NCI-H2227 (cell line): ENCODE measurements at regions not wholly inside any gene's neighbourhood (a gene's known extent, or its start where the extent isn't known, plus 50 kb on each side); places are given as distances from the start of the nearest gene placed in this dataset.
A peak's percentile ranks its signal among the peaks of the same experiment; 100 is the strongest.
"Not testable (repeated sequence)": the region's sequence is repeated elsewhere in the genome, so short reads cannot be mapped to it uniquely, and the experiment has no call there.

Experiments used
- DNase-seq: peaks from one replicate; lab custom pipeline; 2025; ENCODE audit not compliant: unreplicated experiment; lab: John Stamatoyannopoulos, UW

DNA sequence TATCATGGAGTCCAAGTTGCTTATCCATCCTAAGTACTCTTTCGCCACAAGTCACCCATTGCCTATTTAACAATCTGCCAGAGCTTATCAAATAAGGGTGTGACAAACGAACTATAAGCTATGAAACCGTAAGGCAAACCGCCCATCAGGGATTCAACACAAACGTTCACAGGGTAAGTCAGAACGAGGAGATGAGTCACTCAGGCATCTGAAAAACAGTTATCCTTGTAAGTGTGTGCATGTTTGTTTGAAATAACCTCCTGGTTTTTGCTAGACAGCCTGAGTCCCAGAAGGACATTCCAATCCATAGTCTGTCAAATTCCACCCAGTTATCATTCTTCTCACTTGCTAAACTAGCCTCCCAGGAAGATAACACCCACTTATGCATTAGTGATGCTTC lies 299.1 kb downstream of the PAX3 start:
- no peak for DNase-seq

DNA sequence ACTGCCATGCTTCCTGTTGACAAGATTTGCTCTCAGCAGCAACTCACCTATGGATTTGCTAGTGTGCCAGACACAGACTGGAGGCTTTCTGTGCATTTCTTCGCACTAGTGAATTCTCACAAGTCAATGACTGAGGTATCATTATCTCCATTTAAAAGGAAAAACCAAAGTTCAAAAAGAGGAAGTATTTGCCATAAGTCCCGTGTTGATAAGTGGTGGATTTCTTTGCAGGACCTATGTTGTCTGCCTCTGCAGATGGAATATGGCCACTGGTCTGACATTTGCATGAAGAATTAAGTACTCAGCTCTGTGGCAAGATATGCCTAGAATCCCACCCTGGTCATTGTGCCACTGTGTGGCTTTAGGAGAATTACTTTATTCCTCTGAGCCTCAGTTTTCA lies 299.6 kb downstream of the PAX3 start:
- DNase-seq: no peak

DNA sequence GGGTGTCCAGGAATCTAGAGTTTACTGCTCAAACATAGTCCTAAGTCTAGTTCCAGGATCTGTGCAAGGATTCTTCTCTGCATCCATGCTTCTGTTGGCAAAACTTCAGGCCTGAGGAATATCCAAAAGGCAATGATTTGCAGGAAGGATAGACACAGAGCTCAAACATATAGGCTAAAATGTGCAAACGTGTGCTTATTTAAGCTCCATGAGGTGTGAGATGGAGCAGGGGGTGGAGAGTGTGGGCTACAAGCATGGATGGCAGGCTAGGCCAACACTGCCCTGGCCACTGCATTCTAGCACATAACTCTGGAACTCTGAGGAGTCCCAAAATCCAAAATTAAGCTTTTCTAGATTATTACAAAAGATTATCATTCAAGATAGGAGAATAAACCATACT lies 301.1 kb downstream of the PAX3 start:
- no peak for DNase-seq

DNA sequence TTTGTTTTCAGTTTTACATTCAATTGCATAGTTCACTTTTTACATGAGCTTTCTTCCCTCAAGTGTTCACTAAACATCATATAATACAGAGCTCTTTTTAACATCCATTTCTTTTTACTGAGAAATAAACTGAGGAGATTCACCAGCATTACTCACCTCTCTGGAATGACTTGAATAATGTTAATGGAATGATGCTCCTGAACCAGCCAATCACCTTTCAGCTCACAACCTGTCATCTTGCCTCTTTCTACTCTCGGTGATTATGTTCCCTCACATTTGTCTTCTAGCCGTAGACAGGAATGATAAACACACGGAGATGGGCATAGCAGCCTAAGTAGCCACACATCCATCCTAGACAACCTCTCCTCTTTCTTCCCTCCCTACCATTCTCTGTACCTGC lies 301.7 kb downstream of the PAX3 start:
- DNase-seq: peak; percentile 3

DNA sequence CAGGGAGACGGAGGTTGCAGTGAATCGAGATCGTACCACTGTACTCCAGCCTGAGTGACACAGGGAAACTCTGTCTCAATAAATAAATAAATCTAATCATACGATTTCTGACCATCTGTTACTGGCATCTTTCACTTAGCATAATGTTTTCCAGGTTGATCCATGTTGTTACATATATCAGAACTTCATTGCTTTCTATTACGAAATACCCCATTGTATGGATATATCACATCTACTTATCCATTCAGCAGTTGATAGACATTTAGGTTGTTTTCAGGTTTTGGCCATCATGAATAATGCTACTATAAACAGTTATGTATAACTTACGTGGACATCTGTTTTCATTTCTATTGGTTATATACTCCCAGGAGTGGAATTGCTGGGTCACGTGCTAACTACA lies 303.9 kb downstream of the PAX3 start:
- DNase-seq: no peak

DNA sequence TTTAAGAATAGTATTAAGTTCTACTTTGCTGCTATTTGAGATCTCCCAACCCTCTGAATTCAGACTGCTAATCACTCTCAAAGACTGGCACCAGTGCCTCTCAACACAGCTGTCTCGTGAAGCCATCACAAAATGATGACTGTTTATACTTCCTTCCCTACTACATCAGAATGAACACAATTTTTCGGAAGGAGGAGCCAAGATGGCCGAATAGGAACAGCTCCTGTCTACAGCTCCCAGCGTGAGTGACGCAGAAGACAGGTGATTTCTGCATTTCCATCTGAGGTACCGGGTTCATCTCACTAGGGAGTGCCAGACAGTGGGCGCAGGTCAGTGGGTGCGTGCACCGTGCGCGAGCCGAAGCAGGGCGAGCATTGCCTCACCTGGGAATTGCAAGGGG lies 314.4 kb downstream of the PAX3 start:
- not testable (repeated sequence) for DNase-seq

DNA sequence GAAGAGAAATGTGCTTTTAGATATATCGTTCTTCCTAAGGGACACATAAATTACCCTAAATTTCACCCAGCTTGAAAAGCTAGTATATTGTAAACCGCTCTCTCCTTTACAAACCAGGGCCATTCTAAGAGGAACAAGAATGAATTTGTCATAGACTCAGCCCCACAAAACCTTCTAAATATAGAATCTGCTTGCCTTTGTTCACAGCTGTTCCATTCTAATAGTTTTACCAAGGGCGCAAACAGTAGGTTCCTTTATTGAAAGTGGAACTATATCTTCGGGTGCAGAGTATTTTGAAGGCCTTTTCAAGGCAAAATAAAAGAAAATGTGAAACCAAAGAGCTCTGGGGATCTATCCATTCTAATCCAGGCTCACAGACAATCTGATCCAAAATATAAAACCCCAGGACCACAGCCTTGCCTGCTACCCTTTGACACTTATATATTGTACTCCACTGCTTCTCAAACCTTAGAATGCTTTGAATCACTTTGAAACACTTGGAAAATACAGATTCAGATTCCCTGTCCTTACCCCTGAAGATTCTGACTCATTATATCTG lies 316.8 kb downstream of the PAX3 start:
- no peak for DNase-seq

DNA sequence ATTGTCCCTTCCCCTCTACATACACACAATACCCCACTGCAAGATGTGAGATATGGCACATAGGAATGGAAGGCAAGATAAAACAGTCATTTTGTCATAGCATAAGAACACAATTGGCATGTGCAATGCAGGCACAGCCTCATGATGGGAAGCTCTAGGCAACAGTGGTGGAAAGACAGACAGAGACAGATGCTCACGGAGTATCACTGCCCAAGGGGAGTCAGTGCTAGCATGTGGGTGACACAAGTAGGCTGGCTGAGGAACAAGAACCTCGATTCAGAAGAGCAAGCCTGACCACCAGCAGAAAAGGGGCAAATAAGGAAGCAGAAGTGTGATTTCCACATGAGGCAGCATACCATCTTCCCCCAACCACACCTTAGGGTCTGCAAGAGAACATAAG lies 323.6 kb downstream of the PAX3 start:
- no peak for DNase-seq

DNA sequence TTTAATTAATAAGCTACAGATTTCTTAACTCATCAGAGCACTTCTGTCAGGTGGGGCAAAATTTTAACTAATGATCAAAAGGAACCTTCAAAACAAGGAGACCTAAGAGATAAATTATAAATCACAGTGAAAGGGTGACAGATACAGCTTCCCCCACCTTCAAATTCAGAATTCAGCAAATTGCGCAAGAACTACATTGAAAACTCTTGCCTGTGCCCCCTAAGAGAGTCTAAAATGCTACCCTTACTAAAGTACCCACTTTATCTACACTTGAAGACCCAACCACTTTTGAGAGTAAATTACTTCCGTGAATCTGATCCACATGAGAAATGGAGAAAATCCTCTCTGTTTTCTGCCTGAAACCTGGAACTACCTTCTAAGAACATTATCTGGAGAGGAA lies 324.9 kb downstream of the PAX3 start:
- no peak for DNase-seq

DNA sequence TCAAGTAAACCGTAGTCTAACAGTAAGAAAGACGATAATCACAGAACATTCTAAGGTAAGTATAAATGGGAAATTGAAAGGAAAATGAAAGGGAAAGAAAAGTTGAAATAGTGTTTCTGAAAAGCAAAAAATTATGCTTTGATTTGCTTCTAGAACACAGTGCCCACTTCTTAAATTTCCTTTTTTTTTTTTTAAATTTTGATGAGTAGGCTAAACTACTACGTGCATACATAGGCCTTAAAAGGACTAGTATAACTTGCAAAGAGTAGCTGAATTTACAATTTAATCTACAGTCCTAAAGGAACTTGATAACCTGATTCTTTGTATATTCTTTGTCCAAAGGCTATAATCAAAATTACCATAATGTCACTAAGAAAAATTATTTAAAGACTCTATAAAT lies 325.3 kb downstream of the PAX3 start:
- no peak for DNase-seq

DNA sequence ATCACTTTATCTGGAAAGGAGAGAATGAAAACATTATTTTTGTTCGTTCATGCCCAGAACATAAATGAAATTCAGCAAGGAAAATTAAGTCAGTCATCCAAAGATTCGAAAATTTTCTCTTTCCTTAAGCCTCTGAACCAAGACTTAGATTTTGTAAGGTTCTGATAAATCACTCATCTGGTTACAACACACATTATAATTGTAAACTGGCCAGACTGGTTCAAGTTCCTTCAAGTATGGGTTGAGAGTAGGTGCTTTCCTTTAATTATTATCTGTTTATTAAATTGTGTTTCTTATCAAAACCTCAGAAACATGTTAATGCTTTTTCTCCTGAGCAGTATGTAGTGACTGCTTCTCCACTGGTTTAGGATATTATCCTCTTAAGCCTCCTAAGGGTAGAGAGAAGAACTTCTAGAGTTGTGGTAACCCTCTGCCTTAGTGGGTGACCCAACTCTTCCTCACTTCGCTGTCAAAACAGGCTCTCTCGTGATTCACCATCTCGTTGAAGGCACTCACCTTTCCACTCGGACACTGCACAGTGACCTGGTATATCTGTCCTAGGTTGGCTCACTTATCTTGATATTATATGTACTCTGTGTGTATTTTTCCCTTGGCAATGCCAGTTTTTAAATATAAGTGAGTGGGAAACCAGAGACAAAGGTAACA lies 325.9 kb downstream of the PAX3 start:
- no peak for DNase-seq

DNA sequence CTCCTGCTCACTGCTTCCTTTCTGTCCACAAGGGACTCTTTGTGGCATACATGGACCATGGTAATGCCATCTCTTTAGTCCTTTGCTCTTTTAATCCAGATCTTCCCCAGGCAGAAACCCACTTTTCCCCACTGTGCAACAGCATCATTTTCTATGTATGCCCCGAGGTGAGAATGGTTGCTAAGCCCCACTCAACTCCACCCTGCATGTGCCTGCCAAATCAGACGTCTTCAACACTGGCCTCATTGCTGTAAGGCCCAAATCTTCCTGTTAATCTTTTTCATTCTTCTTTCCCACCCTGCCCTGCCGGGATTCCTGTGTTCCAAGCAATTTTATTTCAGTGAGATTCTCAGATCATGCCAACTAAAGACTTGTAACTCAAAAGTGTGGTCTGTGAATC lies 328.4 kb downstream of the PAX3 start:
- DNase-seq: no peak

DNA sequence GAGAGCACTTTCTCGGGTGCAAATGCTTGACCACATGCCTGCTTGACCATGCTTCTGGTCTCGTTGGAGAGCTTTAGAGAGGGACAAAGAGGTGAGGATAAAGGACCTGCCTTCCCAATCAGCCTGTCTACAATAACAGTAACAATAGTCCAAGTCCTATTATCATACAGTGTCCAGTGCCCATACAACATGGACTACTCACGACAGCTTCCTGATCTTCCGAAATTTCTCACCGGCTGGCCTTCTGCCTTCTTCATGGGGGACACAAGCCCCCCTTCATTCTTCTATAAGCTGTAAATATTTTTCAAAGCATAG lies 329.0 kb downstream of the PAX3 start:
- no peak for DNase-seq

DNA sequence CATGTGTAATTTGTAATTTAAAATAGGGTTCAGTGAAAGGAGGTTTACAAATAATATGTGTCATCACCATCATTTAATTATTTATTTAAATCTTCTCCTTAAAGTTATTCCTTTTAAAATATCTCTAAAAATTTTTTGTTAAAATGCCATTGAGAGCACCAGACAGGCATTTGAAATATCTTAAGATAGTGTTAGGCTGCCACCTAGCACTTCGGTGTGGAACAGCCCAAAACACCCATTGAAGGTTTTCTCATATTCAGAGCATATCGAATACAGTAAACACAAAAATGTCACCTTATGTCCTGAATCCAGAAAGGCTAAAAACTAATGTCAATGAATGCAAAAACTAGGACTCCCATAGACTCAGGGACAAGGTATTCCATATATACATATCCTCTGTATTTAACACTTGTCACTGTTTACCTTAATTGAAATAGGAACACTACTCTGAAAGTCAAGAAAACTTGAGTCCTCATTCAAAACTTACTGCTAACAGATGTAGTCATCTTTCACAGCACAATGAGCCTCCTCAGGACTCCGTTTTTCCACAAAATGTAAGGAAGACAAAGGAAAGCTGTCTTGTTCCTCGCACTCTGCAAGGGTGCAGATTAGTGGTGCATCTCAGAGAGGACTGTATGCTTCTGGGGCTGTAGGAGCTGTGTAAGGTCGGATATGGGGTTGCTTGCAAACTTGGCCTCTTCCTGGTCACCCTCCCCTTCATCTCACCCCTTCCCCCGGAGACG lies 329.5 kb downstream of the PAX3 start:
- DNase-seq: peak; percentile 68

DNA sequence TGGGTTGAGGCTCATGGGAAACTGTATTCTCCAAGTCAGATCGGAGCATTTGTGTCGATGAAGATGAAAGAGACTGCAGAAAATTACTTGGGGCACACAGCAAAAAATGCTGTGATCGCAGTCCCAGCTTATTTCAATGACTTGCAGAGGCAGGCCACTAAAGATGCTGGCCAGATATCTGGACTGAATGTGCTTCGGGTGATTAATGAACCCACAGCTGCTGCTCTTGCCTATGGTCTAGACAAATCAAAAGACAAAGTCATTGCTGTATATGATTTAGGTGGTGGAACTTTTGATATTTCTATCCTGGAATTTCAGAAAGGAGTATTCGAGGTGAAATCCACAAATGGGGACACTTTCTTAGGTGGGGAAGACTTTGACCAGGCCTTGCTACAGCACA lies 336.6 kb downstream of the PAX3 start:
- no peak for DNase-seq

DNA sequence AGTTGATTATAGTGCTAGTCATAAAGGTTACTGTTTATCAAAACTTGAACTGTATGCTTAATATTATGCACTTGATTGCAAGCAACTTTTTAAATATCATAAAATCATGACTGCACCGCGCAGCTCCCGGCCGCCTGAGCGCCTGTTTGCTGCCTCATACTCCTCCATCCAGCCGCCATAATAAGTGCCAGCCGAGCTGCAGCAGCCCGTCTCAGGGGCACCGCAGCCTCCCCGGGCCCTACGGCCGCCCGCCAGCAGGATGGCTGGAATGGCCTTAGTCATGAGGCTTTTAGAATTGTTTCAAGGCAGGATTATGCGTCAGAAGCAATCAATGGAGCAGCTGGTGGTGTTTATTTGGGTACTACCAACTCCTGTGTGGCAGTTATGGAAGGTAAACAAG lies 337.2 kb downstream of the PAX3 start:
- no peak for DNase-seq

DNA sequence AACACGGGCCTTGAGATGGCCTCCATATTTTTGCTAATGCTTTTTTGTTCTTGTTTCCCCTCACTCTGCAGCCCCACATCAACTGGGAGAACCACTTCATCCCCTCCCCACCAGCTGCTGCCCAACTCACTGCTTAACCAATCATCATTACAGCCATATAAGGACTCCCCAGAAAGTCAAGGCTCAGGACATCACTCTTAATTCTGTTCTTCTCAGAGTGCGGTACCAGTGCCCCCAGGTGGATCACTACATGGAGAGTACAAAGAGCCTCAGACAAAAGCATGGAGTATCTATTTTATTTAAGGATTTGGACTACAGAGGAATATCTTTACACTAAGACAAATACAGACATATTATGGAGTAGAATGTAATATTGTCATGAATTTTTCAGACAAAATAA lies 340.6 kb downstream of the PAX3 start:
- DNase-seq: peak; percentile 16

DNA sequence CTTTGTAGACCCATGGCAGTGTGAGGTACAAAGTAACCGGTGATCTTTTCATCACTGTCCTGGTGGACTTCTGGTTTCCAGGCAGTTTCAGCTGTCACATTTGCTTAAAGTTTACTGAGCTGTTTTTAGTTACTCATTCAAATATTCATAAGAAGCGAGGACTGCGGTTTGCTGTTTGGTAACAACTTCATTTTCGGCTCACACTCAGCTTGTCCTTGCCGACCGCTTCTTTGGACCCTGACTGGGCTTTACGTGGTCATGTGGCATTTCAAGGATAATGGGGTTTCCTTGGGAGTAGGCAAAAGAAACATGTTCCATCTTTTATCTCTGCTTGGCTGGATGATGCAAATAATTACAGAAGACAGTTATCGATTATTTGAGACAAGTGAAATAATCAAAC lies 350.7 kb downstream of the PAX3 start:
- DNase-seq: no peak

DNA sequence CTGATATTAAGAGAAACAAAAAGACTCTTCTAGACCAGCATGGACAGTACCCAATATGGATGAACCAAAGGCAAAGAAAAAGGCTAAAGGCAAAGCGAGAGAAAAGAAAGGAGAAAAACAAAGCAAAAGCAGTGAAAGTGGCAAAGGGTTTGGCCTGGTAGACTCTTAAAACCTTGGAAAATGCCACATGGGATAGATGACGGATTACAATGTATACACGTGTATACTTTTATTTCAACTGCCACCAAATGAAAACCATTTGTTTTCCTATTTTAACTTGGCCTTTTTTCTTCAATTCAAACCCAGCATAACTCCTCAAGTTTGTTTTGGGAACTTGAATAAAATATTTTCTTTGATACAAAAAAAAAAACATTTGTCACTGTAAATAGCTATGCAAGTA lies 354.3 kb downstream of the PAX3 start:
- not testable (repeated sequence) for DNase-seq

DNA sequence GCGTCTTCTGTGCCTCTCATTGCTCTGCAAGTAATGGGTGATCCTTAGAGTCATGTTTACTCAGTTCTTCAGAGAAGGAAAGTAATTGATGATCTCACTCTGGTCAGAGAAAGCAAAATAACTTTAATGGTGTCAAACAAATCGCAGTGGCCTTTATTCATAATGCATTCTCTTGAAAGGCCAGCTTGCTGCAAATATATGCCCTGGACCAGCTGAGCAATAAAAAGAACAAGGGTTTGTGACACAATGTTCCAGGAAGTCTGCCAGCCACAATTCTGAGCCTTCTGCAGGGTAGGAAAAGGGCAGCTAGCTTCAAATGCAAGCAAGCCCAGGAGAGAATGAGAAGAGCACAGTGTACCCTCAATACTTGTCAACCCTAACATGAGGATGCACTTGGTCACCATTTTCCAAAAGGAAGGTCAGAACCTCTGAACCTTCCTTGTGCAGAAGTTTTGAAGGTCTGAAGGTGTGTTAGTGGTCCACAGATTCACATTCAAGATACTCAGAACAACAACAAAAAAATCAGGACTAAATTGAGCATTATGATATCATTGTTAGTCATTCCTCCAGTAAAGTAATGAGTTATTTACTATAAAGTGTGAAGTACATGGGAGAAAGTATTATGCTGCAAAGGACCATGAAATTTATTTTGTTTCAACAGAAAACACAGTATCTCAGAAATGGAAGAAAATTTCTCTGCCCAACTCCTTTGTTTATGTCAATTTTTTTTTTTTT lies 355.6 kb downstream of the PAX3 start:
- DNase-seq: no peak

DNA sequence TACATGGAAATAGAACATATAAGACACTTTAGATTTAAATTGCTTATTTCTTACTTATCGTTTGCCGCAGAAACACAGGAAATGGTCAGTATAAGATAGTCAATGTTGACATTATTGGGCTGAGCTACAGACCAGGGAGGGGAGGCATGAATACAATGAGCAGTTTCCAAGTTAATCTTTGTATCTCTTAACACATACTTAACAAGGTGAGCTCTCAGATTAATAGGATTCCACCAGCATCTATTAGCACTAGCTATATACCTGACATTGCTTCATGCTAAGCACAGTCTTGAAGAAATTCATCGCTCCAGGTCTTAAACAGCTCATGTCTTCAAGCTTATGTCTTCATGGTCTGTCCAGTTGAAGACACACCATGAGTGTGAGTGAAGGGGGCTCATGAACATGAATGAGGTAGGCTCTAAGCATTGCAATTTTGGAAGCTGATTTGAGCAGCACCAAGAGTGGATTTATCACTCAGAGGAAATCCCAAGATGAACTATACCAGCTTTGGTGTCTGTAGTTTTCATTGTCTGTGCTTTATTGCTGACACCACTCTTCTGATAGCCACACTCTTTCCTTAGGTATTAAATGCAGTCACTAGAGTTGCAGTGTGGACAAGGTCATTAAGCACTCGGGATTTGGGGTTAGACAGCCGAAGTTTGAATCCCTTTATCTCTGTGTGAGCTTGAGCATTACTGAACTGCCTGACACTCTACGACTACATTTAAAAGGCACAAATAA lies 359.3 kb upstream of the EPHA4 start:
- no peak for DNase-seq
